ENCODE measurements at regions not wholly inside any gene's neighbourhood (a gene's known extent, or its start where the extent isn't known, plus 50 kb on each side); places are given as distances from the start of the nearest gene placed in this dataset.
"Not testable (repeated sequence)": the region's sequence is repeated elsewhere in the genome, so short reads cannot be mapped to it uniquely, and the experiment has no call there.

DNA sequence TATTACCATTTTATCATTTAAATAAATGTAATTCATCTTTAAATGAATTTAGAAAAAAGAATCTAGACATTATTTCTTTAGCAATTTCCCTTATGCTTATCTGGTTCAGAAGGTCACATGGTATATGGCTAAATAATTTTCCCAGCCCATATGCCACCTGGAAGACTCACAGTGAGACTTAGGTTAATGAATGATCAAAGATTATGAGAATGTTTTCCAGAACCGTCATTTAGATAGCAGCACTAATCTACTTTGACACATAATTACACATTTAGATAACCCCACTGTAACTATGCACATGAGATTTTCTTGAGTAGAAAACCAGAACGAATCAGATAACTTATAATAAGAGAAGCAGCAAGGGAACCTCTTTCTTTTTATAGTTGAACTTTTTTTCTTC lies 124.9 kb upstream of the CCDC180 start:
- not testable (repeated sequence) for DNase-seq (ENCODE audit: low read depth)

DNA sequence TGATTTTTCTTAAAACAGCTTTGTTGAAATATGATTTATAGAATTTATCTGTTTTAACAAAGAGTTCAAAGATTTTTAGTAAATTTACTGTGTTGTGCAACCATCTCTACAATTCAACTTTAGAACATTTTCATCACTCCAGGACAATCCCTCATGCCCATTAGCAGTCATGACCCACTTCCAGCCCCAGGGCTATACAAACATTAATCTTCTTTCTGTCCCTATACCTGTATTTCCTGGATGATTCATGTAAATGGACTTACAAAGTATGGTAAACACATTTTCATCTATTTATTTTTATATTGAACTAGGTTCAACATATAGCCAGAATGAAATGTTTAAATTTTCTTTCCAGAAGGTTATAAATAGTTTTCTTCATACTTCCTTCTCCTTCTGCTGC lies 127.8 kb upstream of the CCDC180 start:
- no peak for DNase-seq (ENCODE audit: low read depth)

DNA sequence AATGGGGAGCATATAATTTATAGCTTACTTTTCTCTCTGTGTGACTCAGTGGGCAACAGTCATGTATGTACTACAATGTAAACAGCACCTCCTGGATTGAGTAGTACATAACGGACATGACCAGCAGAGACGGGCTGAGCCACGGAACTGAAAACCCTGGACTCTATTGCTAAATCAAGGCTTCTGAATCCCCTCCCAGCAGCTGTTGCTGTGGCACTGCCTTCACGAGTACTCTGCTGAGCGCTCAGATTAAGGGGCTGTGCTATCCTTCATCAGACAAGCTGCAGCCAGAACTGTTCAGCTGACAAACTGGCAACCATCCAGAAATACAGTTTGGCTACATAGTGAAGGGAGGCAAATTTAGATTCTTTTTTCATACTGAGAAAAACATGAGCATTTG lies 131.3 kb upstream of the CCDC180 start:
- DNase-seq (ENCODE audit: low read depth), result peak; percentile 66

DNA sequence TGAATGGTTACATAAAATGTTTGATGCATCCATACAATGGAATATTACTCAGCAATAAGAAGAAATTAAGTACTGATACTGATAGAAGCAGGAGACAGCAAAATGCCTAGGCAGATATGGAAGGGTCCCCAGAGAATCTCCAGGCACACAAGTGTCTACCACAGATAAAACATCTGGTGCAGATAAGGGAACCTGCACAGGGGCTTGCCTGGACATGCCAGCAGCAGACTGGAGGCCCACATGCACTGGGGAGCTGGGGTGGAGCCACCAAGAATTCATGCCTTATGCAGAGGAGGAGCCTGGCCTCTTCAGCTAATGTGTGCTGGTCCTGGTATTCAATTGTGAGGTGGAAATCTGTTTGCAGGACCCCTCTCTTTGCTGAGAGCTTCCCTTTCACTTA lies 129.2 kb upstream of the CTSV start:
- peak; percentile 2 for DNase-seq (ENCODE audit: low read depth)

DNA sequence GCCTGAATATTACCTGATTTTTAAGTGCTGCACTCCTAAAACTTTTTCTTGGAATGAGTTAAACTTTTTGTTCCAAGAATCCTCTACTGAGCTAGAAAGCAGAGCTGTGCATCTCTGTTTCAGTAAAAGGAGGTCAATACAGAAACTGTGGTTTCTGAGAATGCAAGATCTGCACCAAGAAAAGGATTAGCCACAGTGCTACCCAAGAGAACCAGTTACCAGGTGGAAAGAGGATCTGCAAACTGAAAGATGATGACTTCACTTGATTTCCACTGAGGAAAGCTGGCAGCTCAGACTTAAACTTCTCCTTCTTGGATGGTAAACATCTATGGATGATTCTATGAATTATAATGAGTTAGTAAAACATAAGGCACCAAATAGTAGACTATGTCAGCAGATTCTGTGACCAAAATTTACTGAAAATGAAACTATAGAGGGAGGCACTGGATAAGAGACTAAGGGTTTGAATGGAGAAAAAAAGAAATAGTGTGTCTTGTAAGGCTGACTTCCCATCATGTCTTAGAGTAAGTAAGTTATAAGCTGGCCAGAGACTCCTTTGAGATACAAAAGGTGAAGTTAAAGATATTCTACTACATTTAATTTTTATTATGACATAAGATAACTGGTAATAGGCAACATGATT lies 127.7 kb upstream of the CTSV start:
- not testable (repeated sequence) for DNase-seq (ENCODE audit: low read depth)

DNA sequence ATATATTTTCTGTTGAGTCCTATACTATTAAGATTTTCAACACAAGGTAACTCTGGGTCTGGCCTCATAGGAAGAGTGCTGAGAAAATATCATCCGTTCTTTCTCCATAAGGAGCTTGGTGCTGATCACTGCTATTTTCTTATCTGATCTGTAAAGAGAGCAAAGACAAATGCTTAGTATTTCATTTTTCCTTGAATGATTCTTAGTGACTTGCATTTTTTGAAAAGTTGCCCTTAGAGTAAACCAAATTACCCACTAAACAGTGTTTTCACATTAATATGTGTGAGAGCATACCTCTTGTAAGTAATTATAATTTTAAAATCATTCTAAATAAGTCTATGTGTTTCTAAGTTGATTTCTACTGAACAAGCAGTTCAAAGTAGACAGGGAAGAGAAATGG lies 121.3 kb upstream of the CTSV start:
- DNase-seq (ENCODE audit: low read depth), result no peak

DNA sequence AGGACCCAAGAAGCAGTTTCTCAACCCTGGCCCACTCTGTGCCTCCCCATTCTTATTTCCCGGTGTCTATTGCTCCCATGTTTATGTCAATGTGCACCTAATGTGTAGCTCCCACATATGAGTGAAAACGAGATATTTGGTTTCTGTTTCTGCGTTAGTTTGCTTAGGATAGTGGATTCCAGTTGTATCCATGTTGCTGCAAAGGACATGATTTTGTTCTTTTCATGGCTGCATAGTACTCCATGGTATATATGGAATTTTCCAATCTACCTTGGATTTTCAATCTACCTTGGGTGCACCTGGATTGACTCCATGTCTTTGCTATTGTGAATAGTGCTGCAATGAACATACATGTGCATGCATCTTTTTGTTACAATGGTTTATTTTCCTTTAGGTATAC lies 119.8 kb upstream of the CTSV start:
- DNase-seq (ENCODE audit: low read depth), result not testable (repeated sequence)

DNA sequence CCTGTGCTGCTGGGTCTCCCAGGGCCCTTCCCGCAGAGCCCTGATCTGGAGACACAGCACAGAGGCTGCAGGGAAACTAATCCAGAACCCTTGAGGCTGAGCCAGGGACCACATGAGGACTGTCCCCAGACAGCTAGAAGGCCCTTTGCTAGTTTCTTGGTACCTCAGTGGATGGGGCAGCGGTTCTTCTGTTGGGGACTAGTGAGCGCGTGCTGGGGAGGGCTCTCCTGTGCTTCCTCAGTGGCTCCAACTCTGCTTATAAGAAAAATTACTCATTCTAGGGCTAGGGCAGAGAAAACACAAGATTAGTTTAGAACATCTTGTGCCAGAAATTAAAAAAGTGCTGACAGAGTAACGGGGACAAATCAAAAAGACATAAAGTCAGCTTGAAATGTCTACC lies 116.5 kb upstream of the CTSV start:
- not testable (repeated sequence) for DNase-seq (ENCODE audit: low read depth)

DNA sequence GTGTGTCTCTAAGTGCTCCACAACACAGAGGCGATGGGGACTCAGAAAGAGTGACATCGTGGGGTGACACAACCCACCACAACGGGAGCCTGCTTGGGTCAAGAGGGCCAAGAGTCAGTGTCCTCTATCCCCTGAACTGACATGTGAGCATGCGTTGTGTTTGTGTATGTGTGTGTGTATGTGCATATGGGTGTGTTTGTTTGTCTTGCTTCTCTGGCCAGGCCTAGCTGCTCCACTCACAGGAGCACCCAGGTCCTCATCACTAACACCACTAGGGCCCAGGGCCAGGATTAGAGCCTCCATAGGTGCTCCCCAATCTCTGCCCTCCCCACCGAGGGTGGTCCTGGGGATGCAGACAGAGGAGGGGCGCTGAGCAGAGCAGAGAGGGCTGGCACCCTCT lies 115.0 kb upstream of the CTSV start:
- DNase-seq (ENCODE audit: low read depth), result no peak

DNA sequence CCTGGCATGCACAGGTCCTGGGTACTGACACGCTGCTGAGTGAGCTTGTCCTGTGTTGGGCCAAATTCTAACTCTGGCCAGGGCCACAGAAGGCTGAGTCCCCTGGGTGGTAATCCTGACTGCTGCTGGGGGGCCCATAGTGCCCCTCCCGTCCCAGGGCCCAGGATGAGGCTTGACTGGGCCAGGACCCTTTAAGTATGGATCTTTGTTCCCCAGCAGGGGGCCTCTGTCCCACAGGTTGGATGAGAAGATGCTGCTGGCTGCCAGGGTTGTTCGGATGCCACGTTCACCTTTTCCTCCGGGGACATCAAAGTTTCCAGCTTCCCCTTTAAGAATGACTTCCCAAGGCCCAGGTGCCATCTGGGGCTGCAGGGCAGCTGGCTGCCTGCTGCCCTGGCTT lies 114.2 kb upstream of the CTSV start:
- DNase-seq (ENCODE audit: low read depth), result not testable (repeated sequence)

DNA sequence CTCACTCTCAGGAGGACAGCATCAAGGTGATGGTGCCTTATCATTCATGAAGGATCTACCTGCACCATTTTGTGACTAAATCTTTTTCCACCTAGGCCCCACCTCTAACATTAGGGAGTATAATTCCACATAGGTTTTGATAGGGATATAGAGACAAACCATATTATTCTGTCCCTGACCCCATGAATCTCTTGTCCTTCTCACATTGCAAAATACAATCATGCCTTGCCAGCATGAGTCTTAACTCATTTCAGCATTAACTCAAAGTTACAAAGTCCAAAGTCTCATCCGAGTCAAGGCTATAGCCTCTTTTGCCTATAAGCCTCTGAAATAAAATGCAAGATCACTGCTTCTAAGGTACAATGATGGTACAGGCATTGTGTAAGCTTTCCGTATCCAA lies 111.5 kb upstream of the CTSV start:
- not testable (repeated sequence) for DNase-seq (ENCODE audit: low read depth)

DNA sequence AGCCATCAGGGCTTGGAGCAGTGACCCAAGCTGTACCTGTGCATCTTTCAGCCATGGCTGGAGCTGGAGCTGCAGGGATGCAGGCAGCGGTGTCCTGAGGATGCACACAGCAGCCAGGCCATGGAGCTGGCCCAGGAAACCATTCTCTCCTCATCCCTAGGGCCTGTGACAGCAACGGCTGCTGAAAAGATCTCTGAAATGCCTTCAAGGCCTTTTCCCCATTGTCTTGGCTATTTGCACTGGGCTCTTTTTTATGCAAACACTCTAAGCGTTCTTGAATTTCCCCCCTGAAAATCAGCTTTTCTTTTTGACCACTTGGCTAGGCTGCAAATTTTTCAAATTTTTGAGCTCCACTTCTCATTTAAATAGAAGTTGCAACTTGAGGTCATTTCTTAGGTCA lies 109.5 kb upstream of the CTSV start:
- DNase-seq (ENCODE audit: low read depth), result not testable (repeated sequence)

DNA sequence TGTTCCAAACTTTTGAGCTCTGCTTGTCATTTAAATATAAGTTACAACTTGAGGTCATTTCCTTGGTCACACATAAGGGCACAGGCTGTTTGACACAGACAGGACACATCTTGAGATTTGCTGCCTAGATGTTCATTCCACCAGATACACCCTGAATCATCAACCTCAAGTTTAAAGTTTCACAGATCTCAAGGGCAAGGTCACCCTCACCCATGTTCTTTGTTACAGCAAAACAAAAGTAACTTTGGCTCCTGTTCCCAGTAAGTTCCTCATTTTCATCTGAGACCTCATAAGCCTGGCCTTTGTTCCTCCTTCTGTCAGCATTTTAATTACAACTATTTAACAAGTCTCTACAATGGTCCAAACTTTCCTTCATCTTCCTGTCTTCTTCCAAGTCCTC lies 106.7 kb upstream of the CTSV start:
- DNase-seq (ENCODE audit: low read depth), result not testable (repeated sequence)

DNA sequence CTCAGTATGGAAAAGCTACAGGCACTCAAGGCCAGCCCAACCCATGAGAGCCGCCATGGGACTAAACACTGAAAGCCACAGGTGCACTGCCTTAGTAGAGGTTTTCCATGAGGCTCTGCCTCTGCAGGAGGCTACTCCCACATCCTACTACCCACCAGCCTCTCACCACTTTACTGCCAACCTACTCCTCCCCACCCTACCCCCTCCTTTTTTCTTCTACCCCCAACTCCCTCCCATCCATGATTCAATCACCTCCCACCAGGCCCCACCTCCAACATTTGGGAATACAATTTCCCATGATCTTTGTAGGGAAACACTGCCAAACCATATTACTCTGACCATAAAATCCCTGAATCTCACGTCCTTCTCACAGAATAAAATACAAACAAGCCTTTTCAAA lies 101.6 kb upstream of the CTSV start:
- DNase-seq (ENCODE audit: low read depth), result no peak

DNA sequence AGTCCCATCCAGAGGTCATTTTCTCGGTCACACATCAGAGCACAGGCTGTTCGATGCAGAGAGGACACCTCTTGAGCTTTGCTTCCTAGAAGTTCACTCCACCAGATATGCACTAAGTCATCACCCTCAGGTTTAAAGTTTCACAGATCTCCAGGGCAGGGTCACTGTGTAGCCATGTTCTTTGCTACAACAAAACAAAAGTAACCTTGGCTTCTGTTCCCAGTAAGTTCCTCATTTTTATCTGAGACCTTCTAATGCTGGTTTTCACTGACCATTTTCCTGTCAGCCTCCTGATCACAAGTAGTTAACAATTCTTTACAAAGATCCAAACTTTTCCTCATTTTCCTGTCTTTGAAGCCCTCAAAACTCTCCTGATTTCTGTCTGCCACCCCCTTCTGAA lies 97.5 kb upstream of the CTSV start:
- no peak for DNase-seq (ENCODE audit: low read depth)

DNA sequence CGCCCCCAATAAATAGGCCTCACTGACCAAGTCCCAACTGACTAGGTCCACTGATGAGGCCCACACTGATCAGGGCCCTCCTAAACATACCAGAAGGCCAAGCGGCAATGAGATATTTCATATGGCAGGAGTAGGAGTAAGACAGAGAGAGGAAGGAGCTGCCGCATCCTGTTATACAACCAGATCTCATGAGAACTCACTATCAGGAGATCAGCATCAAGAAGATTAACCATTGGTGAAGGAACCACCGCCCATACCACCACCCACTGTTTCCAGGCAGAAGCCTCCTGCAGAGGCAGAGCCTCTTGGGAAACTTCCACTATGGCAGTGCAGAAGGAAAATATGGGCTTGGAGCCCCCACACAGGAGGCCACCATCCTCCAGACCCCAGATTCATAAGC lies 95.0 kb upstream of the CTSV start:
- DNase-seq (ENCODE audit: low read depth), result not testable (repeated sequence)

DNA sequence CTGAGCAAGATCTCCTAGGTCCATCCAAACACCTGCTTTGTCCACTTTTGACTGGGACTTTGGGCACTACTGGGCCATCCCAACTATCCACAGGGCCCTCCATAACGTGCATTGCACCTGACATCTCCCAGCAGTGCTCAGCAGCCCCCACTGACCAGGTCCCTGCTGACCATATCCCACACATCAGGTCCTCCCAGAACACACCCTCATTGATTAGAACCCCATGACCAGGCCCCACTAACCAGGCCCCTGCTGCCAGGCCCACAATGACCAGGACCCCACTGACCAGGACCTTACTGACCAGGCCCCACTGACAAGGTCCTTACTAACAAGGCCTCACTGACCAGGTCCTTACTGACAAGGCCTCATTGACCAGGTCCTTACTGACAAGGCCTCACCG lies 93.9 kb upstream of the CTSV start:
- no peak for DNase-seq (ENCODE audit: low read depth)

DNA sequence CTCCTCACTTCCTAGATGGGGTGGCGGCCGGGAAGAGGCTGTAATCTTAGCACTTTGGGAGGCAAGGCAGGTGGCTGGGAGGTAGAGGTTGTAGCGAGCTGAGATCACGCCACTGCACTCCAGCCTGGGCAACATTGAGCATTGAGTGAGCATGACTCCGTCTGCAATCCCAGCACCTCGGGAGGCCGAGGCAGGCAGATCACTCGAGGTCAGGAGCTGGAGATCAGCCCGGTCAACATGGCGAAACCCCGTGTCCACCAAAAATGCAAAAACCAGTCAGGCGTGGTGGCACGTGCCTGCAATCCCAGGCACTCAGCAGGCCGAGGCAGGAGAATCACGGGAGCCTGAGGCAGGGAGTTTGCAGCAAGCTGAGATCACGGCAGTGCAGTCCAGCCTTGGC lies 91.9 kb upstream of the CTSV start:
- not testable (repeated sequence) for DNase-seq (ENCODE audit: low read depth)

DNA sequence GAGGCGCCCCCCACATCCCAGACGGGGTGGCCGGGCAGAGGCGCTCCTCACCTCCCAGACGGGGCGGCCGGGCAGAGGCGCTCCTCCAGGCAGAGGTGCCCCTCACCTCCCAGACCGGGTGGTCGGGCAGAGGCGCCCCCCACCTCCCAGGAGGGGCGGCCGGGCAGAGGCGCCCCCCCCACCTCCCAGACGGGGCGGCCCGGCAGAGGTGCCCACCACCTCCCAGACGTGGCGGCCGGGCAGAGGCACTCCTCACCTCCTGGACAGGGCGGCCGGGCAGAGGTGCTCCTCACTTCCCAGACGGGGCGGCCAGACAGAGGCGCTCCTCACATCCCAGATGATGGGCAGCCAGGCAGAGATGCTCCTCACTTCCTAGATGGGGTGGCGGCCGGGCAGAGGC lies 91.4 kb upstream of the CTSV start:
- not testable (repeated sequence) for DNase-seq (ENCODE audit: low read depth)

DNA sequence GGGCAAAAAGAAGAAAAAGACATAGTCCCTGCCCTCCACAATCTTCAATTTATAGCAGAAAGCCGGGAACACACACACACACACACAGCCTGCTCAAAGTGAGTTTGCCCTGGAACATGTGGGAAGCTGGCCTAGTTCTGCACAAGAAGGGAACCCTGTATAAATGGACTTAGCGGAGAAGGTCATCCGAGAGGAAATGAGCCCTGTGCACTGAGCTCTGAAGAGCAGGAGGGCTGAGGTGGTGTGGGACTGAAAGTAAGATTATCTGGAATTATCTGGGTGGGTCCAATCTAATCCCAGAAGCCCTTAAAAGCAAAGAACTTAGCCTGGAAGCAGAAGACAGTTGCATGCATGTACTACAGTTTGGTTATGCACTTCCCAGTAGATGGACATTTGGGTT lies 90.0 kb upstream of the CTSV start:
- DNase-seq (ENCODE audit: low read depth), result no peak

DNA sequence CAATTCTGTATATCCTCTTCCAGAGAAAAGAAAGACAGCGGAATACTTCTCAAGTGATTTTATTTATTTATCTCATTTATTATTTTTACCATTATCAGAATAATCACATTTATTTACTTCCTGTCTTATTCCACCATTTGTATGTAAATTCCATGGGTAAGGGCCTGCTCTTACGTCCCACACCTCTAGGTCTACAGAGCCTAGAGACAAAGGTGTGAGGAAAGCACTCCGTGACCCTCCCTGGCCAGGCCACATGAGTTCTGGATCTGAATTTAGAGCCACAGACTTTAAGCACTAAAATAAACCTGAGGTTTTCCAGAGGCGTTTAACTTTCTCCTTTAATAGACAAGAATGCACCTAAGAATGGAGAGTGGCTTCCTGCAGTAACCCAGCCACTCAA lies 85.3 kb upstream of the CTSV start:
- no peak for DNase-seq (ENCODE audit: low read depth)

DNA sequence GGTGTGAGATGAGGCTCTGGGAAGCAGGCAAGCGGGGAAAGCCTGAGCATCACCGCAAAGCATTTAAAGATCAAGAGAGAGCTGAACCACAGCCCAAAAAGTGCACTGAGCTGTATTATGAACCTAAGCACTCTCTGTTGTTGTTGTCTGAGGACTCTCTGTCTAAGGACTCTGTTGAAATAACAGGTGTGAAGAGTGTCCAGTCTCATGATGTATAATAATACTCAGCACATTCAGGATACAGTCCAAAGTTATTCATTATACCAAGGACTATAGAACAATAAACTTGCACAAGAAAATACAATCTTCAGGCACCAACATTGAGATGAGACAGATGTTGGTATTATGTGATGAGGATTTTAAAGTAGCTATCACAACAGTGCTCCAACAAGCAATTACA lies 71.8 kb upstream of the CTSV start:
- no peak for DNase-seq (ENCODE audit: low read depth)

DNA sequence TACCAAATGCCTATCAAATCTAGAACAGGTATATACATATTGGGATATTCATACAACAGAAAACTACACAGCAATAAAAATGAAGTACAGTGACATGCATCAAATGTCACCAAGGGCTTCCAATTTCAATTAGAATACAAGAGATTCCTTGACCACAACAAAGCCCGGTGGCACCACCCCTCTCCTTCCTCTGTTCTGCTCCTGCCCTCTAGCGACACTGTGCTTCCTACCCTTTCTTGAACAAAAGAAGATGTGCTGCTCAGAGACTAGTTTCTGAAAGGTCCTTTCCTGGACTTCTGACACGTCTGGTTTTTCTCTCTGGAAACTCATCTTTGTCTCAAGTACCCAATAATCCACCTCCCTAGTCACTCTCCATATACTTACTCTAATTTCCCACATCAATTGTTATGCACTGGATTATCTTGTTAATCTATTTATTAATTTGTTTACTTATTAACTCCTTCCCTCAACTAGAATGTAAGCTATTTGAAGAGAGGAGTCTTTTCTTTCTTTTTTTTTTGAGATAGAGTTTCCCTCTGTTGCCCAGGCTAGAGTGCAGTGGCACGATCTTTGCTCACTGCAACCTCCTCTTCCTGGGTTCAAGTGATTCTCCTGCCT lies 70.4 kb upstream of the CTSV start:
- peak; percentile 62 for DNase-seq (ENCODE audit: low read depth)
